ENCODE measurements at regions not wholly inside any gene's neighbourhood (a gene's known extent, or its start where the extent isn't known, plus 50 kb on each side); places are given as distances from the start of the nearest gene placed in this dataset.

- no peak for DNase-seq
Observed at GRCh38 chr7:153475239-153475638, 577.0 kb upstream of the DPP6 start.

- DNase-seq, result no peak
Observed at GRCh38 chr7:153476166-153476565, 576.0 kb upstream of the DPP6 start.

- DNase-seq, result no peak
Observed at GRCh38 chr7:153496257-153496656, 555.9 kb upstream of the DPP6 start.

DNA sequence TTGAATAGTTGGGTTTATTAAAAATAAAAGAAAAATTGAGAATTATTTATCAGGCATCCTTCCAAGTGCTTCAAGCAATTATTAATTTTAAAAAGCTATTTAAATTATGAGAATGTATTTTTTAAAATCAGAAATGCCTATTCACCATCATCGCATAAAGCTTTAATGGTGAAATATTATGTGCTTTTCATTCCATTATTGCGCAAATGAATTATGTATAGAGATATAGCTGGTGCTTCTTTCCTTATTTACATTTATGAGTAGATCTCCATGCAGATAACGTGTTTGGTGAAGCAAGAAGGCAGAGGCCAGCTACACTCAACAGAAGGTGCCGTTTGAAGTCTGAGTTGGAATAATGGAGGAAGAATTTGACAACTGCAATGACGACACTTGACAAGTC is 549.1 kb upstream of the DPP6 start:
- DNase-seq, result no peak

- no peak for DNase-seq
Observed at GRCh38 chr7:153504288-153505075, 547.7 kb upstream of the DPP6 start.

DNA sequence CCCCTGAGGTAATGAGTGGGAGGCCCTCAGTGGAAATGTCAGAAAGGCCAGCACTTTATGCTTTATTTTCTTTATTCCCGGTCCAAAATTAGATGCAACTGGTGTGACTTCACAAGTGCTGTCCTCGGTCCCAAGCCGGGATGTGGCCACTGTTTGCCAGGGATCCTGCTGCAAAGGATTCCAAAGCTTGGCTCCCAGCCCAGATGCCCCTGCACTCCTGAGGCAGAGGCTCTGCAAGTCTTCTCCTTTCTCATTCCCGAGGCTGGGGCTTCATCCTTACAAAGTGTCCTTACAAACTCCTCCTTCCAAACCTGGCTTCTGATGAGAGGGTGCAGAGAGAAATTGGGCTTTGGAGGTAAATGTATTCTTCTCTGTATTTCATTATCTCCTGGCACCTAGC is 544.3 kb upstream of the DPP6 start:
- no peak for DNase-seq

DNA sequence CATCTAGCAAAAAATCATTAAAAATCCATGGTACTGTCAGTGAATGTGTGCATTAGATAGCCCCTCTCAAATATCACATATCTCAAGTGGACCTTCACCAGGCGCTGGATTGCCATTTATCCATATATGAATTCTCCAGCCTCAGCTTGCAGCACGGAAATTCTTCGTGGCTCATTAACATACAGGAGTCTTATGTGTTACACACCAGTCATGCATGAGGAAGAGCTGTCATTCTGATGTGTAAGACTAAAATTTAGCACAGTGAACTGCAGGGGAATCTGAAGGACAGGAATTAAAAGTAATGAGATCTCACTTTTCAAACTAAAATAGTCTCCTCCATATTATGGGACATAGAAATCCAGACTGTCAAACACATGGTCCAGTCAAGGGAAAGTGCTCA is 542.4 kb upstream of the DPP6 start:
- no peak for DNase-seq

DNA sequence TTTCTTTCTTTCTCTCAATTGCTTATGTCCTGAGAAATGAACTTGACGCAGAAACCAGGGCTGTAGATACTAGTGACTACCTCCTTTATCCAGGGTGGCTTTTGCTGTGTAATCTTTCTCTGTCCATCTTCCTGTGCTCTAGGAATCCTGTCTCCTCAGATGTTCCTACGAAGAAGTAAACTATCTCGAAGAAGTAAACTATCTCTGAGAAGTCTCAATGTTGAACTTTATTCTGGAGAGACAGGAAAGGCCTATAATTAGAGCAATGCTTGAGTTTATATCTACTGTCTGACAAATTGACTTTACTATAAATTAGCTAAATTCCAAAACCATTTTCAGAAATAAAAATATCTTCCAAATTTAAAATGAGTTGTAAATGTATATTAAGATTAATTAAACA is 541.5 kb upstream of the DPP6 start:
- DNase-seq, result no peak

- no peak for DNase-seq
Observed at GRCh38 chr7:153514032-153514431, 538.2 kb upstream of the DPP6 start.

- DNase-seq, result no peak
Observed at GRCh38 chr7:153515359-153515758, 536.8 kb upstream of the DPP6 start.

GRCh38 chr7:153518201-153518984 is 533.8 kb upstream of the DPP6 start:
- no peak for DNase-seq

DNA sequence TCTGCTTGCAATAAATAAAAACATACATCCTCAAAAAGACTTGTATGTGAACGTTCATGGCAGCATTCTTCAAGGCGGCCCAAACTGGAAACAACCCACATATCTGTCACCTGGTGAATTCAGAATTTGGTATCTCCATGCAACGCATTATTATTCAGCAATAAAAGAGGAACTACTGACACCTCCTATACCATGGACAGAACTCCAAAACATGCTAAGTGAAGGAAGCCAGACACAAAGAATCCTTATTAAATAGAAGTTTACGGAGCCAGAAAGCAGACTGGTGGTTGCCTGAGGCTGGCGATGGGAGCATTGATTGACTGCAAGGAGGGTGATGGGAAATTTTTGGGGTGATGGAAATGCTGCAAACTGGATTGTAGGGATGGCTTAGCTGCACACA is 530.8 kb upstream of the DPP6 start:
- DNase-seq, result no peak

DNA sequence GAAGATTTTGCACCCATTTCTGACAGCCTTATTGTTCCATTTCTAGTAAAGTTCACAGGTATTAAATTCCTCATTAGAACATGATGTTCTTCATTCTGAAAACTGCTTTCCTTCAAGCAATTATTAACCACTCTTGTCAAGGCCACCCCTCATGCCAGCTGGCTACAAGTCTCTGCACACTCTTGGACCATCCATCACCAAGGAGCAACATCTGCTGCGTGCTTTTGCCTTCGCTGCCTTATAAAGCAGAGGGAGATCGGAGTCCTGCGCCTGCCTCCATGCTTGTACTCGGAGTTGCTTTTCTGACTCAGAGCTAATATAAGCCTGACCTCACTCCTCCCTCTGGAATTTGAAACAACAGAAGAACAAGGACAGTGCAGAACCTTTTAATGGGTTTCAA is 529.9 kb upstream of the DPP6 start:
- no peak for DNase-seq

GRCh38 chr7:153523320-153524015 is 528.7 kb upstream of the DPP6 start:
- no peak for DNase-seq

DNA sequence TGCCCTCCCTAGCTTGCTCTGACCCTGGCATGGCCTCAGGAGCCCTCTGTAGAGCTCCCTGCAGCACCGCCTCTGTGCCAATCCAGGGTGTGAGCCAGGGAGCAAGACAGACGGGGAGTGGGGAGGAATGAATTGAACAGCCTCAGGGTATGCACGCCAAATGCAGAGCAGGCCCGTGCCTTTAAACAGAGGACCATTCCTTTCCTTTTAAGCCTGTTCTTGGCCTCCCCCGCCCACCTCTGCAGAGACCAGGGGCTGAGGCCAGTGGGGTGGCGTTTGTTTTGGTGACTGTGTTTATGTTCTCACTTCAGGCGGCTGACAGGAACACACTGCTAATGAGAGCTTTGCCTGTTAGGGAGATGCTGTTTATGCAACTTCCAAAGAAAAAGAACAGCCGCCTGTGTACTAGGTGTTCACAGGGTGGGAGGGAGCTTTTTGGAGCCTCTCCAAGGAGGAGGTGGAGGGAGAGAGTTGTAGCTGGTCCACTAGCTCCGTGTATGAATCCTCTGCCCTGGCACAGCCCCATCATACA is 528.1 kb upstream of the DPP6 start:
- DNase-seq, result no peak

DNA sequence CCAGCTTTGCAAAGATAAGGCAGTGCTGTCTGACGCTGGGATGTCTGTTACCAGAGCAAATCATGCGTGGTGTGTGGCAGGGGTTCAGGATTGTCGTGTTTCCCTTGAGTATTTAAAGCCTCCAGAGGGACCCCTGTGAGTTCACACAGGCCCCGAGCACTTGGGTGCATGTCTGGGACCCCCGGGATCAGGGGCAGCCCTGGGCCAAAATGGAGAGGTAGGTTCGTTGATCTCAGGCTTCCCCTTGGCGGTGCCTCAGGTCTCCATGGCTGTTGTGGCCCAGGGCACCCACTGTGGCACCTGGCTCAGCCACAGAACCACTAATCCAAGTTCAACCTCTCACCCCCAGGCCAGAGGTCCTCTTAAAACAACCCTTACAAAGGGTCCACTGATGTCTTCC is 523.1 kb upstream of the DPP6 start:
- no peak for DNase-seq

DNA sequence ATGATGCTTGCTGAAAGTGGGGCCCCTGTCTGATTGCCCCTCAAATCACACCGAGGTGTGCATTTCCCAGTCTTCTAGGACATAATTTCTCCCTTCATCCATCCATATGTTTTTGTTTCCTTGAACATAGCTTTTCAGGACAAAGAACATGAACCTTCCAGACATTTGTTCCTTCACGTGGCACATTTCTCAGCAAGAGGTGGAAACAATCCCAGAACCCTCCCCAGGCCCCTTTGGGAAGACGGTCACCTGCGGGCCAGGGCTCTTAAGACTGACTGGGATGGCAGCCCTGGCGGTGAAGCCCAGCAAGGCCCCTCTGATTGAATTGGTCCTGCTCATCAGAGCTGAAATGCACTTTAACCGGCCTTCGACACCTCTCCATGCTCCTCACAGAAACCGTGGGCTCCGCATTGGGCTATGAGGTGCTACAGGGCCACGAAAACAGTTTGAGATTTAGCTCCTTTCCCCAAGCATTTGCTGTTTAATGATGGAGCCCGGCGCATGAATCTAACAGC is 522.5 kb upstream of the DPP6 start:
- DNase-seq, result no peak

- DNase-seq, result no peak
Observed at GRCh38 chr7:153530441-153530840, 521.8 kb upstream of the DPP6 start.

GRCh38 chr7:153532326-153532725 is 519.9 kb upstream of the DPP6 start:
- DNase-seq, result no peak

DNA sequence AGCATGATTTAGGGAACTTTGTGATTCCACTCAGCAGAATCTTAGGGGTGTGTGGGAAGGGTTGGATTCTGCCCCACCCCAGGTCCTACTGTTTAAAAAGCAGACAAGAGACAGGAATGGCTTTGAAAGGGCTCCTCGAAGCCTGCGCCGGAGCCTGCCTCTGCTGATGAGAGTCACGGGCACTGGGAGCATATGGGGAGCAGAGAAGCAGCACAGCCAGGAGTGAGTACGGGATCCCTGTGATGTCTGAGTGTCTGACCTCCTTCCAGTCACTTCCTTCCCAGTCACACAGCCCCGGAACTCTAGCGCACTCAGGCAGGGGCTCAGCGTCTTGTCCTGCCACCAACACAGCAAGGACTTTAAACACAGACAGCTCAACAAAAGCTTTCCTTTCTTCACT is 514.9 kb upstream of the DPP6 start:
- DNase-seq, result no peak

DNA sequence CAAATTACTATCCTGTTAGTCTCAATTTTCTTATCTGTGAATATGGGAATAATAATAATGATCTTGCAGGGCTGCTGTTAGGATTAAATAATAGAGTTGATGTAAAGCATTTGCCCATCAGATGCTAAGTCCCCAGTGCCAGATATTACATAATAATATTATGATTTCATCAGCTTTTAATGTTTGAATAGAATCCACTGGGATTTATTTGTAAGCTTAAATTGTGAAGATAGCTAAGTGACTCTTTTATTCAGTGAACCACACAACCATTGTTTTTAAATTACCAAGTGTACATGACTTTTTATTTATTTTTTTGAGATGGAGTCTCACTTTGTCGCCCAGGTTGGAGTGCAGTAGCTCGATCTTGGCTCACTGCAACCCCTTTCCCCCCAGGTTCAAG is 510.3 kb upstream of the DPP6 start:
- DNase-seq, result no peak

DNA sequence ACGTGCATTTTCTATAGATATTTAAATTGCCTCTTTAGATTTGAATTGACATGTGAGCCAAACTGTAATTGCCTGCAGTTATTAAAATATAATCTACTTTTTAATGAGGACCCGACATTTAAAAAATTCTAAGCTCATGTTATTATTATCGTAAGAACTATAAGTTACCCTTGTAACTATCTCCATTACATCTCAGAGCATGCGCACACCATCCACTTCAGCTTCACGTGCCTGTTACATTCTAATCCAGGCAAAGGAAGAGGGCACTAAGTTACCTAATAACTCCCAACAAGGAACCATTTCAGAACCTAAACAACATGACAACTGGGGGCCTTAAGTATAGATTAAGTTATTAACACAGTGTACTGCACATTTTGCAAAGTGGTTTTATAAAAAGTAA is 509.0 kb upstream of the DPP6 start:
- DNase-seq, result no peak

DNA sequence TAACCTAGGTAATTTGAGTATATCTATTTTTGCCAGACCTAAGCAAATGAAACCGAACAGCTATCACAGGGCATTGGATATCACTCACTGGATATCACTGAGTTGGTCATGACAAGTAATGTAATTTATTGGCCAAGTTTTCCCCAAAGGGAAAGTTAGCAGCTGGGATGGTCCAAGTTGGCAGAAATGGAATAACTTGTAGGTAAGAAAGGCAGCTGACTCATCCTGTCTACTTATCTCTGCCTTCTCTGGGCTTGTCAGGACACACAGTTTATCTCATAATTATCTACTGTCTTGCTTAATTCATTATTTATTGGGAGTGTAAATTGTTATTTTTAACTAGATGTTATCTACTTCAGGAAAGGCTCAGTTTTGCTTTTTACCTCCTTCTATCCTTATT is 502.0 kb upstream of the DPP6 start:
- no peak for DNase-seq

DNA sequence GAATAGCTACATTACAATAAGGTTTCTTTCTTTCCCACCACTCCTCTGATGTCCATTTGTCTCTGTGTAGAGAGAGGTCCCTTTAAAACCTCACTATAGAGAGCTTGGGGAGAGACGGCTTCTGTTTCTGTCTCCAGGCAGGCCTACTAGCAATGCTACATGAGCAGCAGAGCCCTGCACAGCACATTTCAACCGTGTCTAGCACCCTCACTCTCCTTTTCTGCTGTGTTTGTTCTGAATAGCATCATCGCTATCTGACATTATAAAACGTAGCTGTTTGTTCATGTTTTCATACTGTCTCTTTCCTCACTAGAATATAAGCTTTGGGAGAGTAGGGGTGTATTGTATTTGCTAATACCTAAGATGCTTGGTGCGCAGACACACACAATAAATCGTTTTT is 487.8 kb upstream of the DPP6 start:
- no peak for DNase-seq

All from NCI-H1694 (cell line).